ENCODE measurements at regions not wholly inside any gene's neighbourhood (a gene's known extent, or its start where the extent isn't known, plus 50 kb on each side); places are given as distances from the start of the nearest gene placed in this dataset.

DNA sequence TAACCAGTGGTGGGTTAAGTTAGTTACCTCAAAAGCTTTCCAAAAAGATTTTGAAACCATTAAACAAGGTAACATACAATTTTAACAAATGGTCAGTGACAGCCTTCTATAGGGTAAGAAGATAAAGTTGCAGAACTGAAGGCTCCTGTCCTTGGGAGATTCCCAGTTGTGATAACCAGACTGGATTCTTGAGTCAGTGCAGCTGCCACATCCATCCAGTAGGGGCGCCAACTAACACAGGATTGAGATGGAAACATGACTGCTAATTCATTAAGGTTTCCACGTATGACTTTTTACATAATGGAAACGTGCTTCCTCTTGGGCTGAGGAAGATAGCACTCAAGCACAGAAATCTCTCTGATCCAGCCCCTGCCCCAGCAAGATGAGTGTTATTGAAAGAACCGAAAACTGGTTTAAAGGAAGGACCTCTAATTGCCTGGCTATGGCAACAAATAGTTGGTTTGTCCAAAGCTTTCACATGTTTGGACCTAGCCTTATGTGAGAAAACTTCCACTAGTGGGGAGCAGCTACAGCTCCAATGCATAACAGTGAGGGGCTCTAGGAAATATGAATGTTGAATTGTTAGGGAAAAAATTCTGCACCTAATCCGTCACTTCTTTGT is 269.8 kb upstream of the MYOCD start:
- CTCF ChIA-PET: no interaction called here

DNA sequence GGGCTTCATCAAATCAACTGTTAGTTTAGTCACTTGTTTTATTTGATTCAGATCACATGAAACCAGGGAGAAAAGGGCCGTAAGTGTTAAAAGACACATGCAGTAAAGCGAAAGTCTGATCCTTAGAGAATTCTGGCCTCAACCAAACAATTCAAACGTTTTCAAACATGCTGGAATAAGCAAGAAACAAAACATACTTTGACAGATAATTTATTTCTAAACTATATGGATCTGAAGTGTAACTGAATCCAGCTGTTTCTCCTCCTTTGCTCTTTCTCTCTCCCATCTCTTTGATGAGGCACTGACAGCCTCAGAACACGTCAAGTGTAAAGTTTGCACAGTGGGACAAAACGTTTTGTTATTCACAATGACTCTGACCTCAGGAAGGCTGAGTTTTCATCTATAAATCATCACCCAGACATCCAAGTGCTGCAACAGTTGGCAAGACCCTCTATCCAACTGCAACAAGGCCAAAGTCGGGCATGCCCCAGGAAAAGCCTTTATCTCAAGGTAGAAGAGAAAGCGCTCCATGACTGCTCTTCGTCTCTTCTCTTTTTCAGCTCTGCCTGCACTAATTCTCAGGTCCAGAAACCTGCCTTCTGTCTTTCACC is 267.1 kb upstream of the MYOCD start:
- CTCF ChIA-PET: no interaction called here
- H3K27me3 Mint-ChIP-seq (ENCODE audit: low read depth): no peaks in the 10 kb centered on the region
- no peak overlapping the region for H3K4me3 Mint-ChIP-seq
- H3K36me3 Mint-ChIP-seq (ENCODE audit: low read depth): no peaks in the 10 kb centered on the region
- H3K4me1 Mint-ChIP-seq (ENCODE audit: low read depth): no peaks in the 10 kb centered on the region
- H3K27ac Mint-ChIP-seq: no peak overlapping the region
- ATAC-seq: no peak
- no peak for DNase-seq
- H3K9me3 Mint-ChIP-seq (ENCODE audit: insufficient read depth): no peaks in the 10 kb centered on the region
- POLR2A ChIA-PET: no interaction called here

More for the DNA sequence above, 269.8 kb upstream of the MYOCD start:
- Mint-ChIP-seq H3K27me3 (ENCODE audit: low read depth) (no peaks in the 10 kb centered on the region), H3K9me3 (ENCODE audit: insufficient read depth) (no peaks in the 10 kb centered on the region), H3K4me3 (no peak overlapping the region), H3K27ac (no peak overlapping the region), H3K4me1 (ENCODE audit: low read depth) (no peaks in the 10 kb centered on the region), H3K36me3 (ENCODE audit: low read depth) (no peaks in the 10 kb centered on the region)
- POLR2A ChIA-PET: no interaction called here
- DNase-seq (no peak), ATAC-seq (no peak)

DNA sequence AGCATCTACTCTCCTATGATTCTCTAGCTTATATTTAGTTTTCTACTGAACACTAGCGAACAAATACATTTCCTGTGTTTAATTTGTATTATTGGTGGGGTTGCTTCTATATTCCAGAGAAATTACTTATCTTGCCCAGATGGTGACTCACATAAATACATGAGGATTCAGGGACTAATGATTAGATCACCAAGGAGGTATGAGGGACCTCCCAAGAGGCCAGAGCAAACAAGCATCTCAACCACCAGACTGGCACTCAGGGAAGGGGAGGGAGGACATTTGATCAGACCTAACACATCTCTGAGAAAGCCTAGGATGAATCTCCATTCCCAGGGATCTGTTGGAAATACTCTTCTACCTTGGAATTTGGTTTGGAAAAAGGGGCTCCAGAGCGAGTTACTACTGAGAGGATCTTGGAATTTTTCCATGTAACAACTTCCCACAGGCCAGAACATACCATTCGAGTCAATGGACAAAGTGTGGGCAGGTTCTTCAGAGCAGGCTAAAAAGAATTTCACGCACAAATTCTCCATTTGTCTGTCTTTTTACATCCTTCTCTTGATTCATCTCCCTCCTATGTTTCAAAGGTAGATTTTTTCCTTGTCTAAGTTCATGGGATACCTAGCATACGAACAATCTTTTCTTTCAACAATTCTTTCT is 262.6 kb upstream of the MYOCD start:
- ATAC-seq (no peak), DNase-seq (no peak)
- no peaks in the 10 kb centered on the region for H3K9me3 Mint-ChIP-seq (ENCODE audit: insufficient read depth)
- CTCF ChIA-PET: no interaction called here
- H3K36me3 Mint-ChIP-seq (ENCODE audit: low read depth): no peaks in the 10 kb centered on the region
- H3K4me3 Mint-ChIP-seq: no peak overlapping the region
- H3K27ac Mint-ChIP-seq: no peak overlapping the region
- H3K4me1 Mint-ChIP-seq (ENCODE audit: low read depth): no peaks in the 10 kb centered on the region
- POLR2A ChIA-PET: no interaction called here
- no peaks in the 10 kb centered on the region for H3K27me3 Mint-ChIP-seq (ENCODE audit: low read depth)

DNA sequence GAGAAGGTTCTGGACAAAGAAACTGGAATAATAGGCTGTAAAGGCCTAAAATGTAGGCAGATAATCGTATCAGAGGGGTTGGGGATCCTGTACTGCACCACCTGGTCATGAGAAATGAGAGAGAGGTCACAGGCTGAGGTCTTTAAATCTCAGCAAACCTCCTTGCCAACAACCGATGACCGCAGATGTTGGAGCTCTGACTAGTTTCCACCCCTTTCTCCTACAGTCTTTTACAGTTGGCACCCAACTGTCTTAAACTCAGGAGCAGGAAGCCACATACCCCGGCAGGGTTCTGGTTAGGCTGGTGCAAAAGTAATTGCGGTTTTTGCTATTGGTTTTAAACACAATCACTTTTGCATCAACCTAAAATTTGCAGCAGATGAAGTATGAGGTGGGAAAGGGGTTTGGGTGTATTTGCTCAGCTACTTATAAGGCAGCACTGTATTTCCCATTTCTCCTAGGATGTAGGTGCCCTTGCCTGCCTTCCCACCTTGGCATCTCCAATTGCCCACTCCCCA is 261.8 kb upstream of the MYOCD start:
- no peak for ATAC-seq
- no peaks in the 10 kb centered on the region for H3K4me1 Mint-ChIP-seq (ENCODE audit: low read depth)
- POLR2A ChIA-PET: no interaction called here
- CTCF ChIA-PET: no interaction called here
- H3K9me3 Mint-ChIP-seq (ENCODE audit: insufficient read depth): no peaks in the 10 kb centered on the region
- no peaks in the 10 kb centered on the region for H3K27me3 Mint-ChIP-seq (ENCODE audit: low read depth)
- DNase-seq: no peak
- H3K27ac Mint-ChIP-seq: no peak overlapping the region
- H3K36me3 Mint-ChIP-seq (ENCODE audit: low read depth): no peaks in the 10 kb centered on the region
- no peak overlapping the region for H3K4me3 Mint-ChIP-seq

DNA sequence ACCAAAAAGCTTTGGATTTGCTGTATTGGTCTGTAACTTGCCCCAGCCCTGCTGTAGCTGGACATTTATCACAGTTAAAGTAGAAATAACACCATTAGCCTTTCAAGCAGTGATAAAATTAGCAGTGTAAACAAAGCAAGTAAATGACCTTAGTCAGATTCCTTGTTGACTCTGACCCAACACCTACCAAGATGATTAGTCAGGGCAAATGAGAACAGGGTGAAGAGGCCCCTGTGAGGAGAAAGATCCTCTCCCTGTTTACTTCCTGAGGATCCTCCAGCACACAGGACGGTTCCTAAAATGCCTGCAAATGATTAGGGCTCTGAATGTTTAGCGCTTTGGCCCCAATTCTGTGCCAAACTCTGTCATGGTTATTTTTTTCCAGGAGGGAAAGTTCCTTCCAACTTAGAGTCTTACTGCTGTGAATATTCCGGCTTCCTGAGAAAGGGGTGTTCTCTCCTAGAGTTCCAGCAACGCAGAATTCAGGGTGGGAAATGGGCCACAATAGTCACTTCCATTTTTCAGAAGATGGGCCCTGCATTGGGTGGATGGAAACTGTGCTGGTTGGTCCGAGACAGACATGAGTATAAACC is 259.0 kb upstream of the MYOCD start:
- ChIA-PET POLR2A (no interaction called here), CTCF (no interaction called here)
- H3K4me1 Mint-ChIP-seq (ENCODE audit: low read depth): no peaks in the 10 kb centered on the region
- H3K27me3 Mint-ChIP-seq (ENCODE audit: low read depth): no peaks in the 10 kb centered on the region
- H3K9me3 Mint-ChIP-seq (ENCODE audit: insufficient read depth): no peaks in the 10 kb centered on the region
- ATAC-seq (no peak), DNase-seq (no peak)
- H3K27ac Mint-ChIP-seq: no peak overlapping the region
- H3K4me3 Mint-ChIP-seq: no peak overlapping the region
- no peaks in the 10 kb centered on the region for H3K36me3 Mint-ChIP-seq (ENCODE audit: low read depth)

DNA sequence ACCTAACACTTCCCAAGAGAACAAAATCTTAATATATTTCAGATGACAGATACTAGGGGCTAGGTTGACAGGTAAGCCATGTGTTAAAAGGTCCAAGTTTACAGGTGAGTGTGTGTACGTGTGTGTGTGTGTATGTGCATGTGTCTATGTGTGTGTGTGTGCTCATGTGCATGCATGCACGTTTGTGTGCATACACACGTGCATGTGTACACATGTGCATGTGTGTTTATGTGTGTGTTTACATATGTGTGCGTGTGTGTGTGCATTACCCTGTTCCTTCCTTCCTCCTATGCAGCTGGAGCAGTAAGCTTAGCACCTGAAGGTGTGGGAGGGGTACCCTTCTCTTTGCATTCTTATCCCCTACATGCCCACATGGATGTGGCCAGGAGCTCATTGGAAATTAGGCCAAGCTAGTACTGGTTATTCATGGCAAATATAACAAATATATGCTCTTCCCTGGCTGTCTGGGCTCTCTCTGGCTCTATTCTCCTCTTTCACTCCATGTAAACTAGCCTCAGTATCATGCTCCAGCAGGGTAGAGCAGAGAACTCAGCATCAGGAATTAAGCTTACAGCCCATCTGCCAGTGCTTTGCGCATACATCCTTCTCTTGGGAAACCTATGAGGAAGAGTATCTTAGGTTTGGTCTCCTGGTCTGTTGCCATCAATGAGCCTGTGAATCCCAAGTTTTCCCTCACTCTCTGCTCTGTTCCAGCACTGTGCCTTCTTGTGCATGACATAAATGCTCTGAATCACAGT is 258.0 kb upstream of the MYOCD start:
- Mint-ChIP-seq H3K36me3 (ENCODE audit: low read depth) (no peaks in the 10 kb centered on the region), H3K4me3 (no peak overlapping the region), H3K9me3 (ENCODE audit: insufficient read depth) (no peaks in the 10 kb centered on the region), H3K27ac (no peak overlapping the region), H3K4me1 (ENCODE audit: low read depth) (no peaks in the 10 kb centered on the region), H3K27me3 (ENCODE audit: low read depth) (no peaks in the 10 kb centered on the region)
- ChIA-PET POLR2A (no interaction called here), CTCF (no interaction called here)
- ATAC-seq (no peak), DNase-seq (no peak)

DNA sequence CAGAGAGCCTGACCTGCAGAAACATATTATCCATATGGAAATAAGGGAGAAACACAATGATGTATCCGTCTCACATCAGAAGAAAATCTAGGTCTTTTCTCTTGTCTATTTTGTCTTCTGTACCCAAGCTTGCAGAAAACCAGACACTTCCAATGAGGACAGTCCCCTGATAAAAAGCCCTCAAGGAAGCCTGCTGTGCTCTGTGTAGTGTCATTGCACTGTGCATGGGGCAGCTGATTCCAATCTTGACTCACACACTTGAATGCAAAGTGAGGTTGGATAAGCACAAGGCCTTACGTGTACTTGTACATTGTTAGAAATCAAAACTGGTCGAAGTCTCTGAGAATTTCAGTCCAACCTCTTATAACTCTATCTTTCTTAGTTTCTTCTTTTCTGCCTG is 256.6 kb upstream of the MYOCD start:
- ATAC-seq (no peak), DNase-seq (no peak)
- Mint-ChIP-seq H3K4me3 (no peak overlapping the region), H3K4me1 (ENCODE audit: low read depth) (no peaks in the 10 kb centered on the region), H3K36me3 (ENCODE audit: low read depth) (no peaks in the 10 kb centered on the region), H3K27ac (no peak overlapping the region), H3K9me3 (ENCODE audit: insufficient read depth) (no peaks in the 10 kb centered on the region), H3K27me3 (ENCODE audit: low read depth) (no peaks in the 10 kb centered on the region)
- CTCF ChIA-PET: no interaction called here
- POLR2A ChIA-PET: no interaction called here

DNA sequence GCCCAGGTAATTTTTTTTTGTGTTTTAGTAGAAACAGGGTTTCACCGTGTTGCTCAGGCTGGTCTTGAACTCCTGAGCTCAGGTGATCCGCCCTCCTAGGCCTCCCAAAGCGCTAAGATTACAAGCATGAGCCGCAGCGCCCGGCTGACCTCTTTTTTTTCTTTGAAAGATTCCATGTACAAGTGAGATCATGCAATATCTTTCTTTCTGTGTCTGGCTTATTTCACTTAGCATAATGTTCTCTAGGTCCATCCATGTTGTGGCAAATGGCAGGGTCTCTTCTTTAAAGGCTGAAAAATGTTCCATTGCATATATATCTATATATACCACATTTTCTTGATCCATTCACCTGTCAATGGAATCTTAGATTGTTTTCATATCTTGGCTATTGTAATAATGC is 255.0 kb upstream of the MYOCD start:
- CTCF ChIA-PET: no interaction called here
- H3K27me3 Mint-ChIP-seq (ENCODE audit: low read depth): no peaks in the 10 kb centered on the region
- POLR2A ChIA-PET: no interaction called here
- H3K36me3 Mint-ChIP-seq (ENCODE audit: low read depth): no peaks in the 10 kb centered on the region
- no peak for DNase-seq
- no peaks in the 10 kb centered on the region for H3K9me3 Mint-ChIP-seq (ENCODE audit: insufficient read depth)
- no peak overlapping the region for H3K27ac Mint-ChIP-seq
- no peak for ATAC-seq
- H3K4me1 Mint-ChIP-seq (ENCODE audit: low read depth): no peaks in the 10 kb centered on the region
- no peak overlapping the region for H3K4me3 Mint-ChIP-seq

DNA sequence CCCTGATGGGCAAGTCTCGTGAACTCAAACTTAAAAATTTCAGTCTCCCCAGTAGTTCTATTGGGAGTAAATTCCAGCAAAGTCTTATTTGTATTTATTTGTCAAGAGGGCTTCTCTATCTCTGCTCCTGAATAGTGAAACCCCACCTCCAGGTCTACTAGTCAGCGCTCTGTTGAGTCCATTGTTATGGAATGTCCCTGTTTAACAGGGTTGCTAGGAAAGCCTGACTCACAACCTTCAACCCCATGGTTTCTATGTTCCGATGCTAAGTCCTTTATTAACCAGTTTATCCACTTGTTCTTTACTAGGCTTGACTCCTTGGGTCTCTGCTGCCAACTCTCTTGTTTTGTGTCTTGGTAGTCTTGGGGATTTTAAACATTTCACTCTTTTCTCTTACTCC is 250.7 kb upstream of the MYOCD start:
- DNase-seq (no peak), ATAC-seq (no peak)
- CTCF ChIA-PET: no interaction called here
- no peak overlapping the region for H3K4me3 Mint-ChIP-seq
- no peak overlapping the region for H3K27ac Mint-ChIP-seq
- POLR2A ChIA-PET: no interaction called here
- no peaks in the 10 kb centered on the region for H3K4me1 Mint-ChIP-seq (ENCODE audit: low read depth)
- H3K36me3 Mint-ChIP-seq (ENCODE audit: low read depth): no peaks in the 10 kb centered on the region
- H3K27me3 Mint-ChIP-seq (ENCODE audit: low read depth): no peaks in the 10 kb centered on the region
- no peaks in the 10 kb centered on the region for H3K9me3 Mint-ChIP-seq (ENCODE audit: insufficient read depth)

DNA sequence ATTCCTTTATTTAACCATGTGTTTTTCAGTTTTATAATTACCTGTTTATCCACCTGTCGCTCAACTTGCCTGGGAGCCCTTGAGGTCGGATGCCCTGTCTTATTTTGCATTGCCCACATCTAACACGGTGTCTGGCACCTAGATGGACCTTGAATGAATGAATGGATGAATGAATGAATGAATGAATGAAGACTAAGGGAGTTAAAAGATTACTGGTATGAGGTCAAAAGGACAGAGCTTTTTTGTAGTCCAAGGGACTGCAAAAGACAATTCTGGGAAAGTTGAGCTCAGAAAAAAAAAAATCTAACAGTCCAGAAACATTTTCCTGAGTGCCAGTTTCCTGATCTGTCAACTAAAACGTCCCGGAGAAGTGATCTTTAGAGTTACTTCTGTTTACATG is 244.6 kb upstream of the MYOCD start:
- Mint-ChIP-seq H3K27me3 (ENCODE audit: low read depth) (no peaks in the 10 kb centered on the region), H3K36me3 (ENCODE audit: low read depth) (no peaks in the 10 kb centered on the region), H3K9me3 (ENCODE audit: insufficient read depth) (peaks cover 26% of the 10 kb centered on the region), H3K4me3 (no peak overlapping the region), H3K4me1 (ENCODE audit: low read depth) (no peaks in the 10 kb centered on the region), H3K27ac (no peak overlapping the region)
- ChIA-PET CTCF (no interaction called here), POLR2A (no interaction called here)
- no peak for DNase-seq
- ATAC-seq: no peak

DNA sequence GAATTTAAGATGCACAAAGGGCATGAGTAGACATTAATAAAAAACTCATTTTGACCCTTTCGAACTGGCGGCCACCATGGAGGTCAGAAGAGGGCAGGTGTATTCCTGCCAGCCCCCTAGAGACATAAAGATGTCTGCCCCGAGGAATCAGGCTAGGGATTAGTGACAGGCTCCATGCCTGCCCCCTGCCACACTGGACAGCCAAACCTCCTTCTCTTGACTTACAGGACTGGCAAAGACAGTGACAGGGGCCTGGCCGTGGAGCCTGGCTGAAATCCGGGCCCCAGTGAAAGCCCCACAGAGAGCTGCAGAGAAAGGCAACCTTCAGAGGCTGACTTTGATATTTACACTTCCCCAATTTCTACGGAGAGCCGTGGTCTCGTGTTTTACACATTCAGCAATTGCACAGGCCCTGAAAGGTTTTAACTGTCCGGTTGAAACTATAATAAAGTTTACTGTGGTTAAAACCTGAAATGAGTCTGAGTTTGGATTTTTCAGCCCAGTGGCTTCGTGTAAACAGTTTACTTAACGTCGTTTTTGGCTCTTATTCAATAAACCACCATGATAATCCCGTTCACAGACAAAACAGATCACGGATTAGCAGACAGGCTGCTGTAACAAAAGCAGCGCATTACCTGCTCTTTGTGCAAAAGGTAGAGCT is 243.9 kb upstream of the MYOCD start:
- no peak overlapping the region for H3K27ac Mint-ChIP-seq
- CTCF ChIA-PET: no interaction called here
- no peak for ATAC-seq
- H3K27me3 Mint-ChIP-seq (ENCODE audit: low read depth): no peaks in the 10 kb centered on the region
- no peaks in the 10 kb centered on the region for H3K4me1 Mint-ChIP-seq (ENCODE audit: low read depth)
- no peak for DNase-seq
- POLR2A ChIA-PET: interaction anchor here (0.6 kb wide), 1 partner anchor 419 kb away, joined by 3 read pairs; no protein-coding TSS in a partner anchor
- H3K4me3 Mint-ChIP-seq: no peak overlapping the region
- no peaks in the 10 kb centered on the region for H3K36me3 Mint-ChIP-seq (ENCODE audit: low read depth)
- peaks cover 26% of the 10 kb centered on the region for H3K9me3 Mint-ChIP-seq (ENCODE audit: insufficient read depth)

DNA sequence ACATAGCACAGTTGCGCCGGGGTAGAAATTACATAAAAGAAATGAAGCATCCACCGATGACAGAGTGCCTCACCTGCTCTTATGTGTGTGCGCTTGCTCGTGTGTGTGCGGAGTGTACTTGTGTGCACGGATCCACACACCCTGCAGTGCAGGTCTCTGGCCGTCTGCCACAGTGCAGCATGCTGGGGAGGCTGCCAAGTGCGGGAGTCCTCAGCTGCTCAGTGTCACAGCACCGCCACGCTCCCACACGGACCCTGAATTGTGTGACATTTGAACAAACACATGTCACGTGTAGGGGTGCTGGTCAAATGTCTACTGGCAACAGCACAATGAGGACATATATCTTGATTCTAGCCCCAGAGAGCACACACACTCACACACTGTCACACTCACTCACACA is 243.0 kb upstream of the MYOCD start:
- Mint-ChIP-seq H3K4me1 (ENCODE audit: low read depth) (no peaks in the 10 kb centered on the region), H3K27ac (no peak overlapping the region), H3K27me3 (ENCODE audit: low read depth) (no peaks in the 10 kb centered on the region), H3K4me3 (no peak overlapping the region), H3K36me3 (ENCODE audit: low read depth) (no peaks in the 10 kb centered on the region), H3K9me3 (ENCODE audit: insufficient read depth) (peaks cover 26% of the 10 kb centered on the region)
- ChIA-PET POLR2A (no interaction called here), CTCF (no interaction called here)
- DNase-seq (no peak), ATAC-seq (no peak)

All from activated CD8-positive, alpha-beta T cell treated with anti-CD3 and anti-CD28 coated beads, Interleukin-2, amount 10 ng/mL, durations not matched to agents 7 days and 5 days (primary cell).